OCI-LY3 (cell line): ENCODE measurements at regions not wholly inside any gene's neighbourhood (a gene's known extent, or its start where the extent isn't known, plus 50 kb on each side); places are given as distances from the start of the nearest gene placed in this dataset.

ENCODE experiments used
- EZH2phosphoT487 ChIP-seq: fragments of 200-600 bp; shearing (Covaris generic); IDR thresholded peaks from 2 replicates; pipeline ENCODE4 v1.6.1; 2018; ENCODE audit warnings: antibody characterized with exemption, mixed run types, low read depth
- TF ChIP-seq, protein P1 (sequence below): fragments of 200-600, 300-600 bp; sonication (generic); IDR thresholded peaks from 2 replicates; pipeline ENCODE4 v1.5.1; 2014; ENCODE audit warnings: antibody characterized with exemption, low read length, low read depth

GRCh38 chr3:182412066-182412465, 381.2 kb upstream of the ATP11B start:
- TF ChIP-seq, protein P1, sequence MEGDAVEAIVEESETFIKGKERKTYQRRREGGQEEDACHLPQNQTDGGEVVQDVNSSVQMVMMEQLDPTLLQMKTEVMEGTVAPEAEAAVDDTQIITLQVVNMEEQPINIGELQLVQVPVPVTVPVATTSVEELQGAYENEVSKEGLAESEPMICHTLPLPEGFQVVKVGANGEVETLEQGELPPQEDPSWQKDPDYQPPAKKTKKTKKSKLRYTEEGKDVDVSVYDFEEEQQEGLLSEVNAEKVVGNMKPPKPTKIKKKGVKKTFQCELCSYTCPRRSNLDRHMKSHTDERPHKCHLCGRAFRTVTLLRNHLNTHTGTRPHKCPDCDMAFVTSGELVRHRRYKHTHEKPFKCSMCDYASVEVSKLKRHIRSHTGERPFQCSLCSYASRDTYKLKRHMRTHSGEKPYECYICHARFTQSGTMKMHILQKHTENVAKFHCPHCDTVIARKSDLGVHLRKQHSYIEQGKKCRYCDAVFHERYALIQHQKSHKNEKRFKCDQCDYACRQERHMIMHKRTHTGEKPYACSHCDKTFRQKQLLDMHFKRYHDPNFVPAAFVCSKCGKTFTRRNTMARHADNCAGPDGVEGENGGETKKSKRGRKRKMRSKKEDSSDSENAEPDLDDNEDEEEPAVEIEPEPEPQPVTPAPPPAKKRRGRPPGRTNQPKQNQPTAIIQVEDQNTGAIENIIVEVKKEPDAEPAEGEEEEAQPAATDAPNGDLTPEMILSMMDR: no peak
- no peak for TF ChIP-seq EZH2phosphoT487
